OCI-LY1 (cell line): ENCODE measurements at regions not wholly inside any gene's neighbourhood (a gene's known extent, or its start where the extent isn't known, plus 50 kb on each side); places are given as distances from the start of the nearest gene placed in this dataset.

Experiments
- CTCF ChIP-seq: fragments of 200-600 bp; sonication (generic), shearing (Covaris generic); IDR thresholded peaks from 2 replicates; pipeline ENCODE4 v1.5.1; 2017; ENCODE audit warnings: mild to moderate bottlenecking, antibody characterized with exemption, low read length, moderate library complexity, mixed read lengths
- EZH2 ChIP-seq: fragments of 200-600 bp; sonication (generic), shearing (Covaris generic); IDR thresholded peaks from 2 replicates; pipeline ENCODE4 v1.8.0; 2017; ENCODE audit warnings: borderline replicate concordance, mixed run types, mild to moderate bottlenecking, antibody characterized with exemption, low read length, moderate library complexity, mixed read lengths

GRCh38 chr19:27722625-27723024 lies 1490.3 kb downstream of the UQCRFS1 start:
- TF ChIP-seq CTCF (no peak), EZH2 (no peak)
